Hematopoietic multipotent progenitor cell treated with erythropoietin and hydrocortisone succinate and interleukin-3 and kit ligand, for 8 days (in vitro differentiated cells): ENCODE measurements at regions not wholly inside any gene's neighbourhood (a gene's known extent, or its start where the extent isn't known, plus 50 kb on each side); places are given as distances from the start of the nearest gene placed in this dataset.

Source experiments
- DNase-seq: peaks from one replicate; pipeline ENCODE4 v3.0.0-alpha.2; 2015

DNA sequence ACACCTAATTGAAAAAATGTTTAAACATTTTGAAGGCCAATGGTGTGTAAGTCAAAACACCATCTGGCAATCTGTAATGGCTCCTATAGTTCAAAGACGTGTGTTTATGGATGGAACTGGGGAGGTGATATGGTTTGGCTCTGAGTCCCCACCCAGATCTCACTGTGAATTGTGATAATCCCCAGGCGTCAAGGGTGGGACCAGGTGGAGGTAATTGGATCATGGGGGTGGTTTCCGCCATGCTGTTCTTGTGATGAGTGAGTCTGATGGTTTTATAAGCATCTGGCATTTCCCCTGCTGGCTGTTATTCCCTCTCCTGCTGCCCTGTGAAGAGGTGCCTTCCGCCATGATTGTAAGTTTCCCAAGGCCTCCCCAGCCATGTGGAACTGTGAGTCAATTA lies 52.2 kb downstream of the ADRA2C start:
- no peak for DNase-seq

DNA sequence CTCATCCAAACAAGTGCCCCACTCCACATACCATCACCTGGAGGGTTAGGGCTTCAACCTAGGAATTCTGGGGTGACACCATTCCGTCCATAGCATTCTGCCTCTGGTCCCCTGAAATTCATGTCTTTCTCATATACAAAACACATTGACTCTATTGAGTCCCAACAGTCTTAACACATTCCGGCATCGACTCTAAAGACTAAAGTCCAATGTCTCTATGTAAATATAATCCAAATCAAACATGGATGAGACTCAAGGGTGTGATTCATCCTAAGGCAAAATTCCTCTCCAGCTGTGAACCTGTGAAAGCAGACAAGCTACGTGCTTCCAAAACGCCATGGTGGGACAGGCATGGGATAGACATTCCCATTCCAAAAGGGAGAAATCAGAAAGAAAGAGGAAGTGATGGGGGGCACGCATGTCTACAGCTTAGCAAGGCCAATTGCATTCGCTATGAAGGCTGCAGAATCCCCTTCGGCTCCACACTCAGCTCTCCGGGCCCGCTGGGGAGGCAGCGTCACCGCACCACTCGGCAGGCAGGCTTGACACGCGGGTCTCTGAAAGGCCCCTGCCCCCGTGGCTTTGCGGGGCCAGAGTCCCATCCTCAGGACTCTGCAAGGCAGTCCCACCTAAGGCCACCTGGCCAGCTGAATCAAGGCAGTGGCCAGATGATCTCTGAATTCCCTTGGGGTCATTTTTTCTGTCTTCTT lies 53.2 kb downstream of the ADRA2C start:
- no peak for DNase-seq

DNA sequence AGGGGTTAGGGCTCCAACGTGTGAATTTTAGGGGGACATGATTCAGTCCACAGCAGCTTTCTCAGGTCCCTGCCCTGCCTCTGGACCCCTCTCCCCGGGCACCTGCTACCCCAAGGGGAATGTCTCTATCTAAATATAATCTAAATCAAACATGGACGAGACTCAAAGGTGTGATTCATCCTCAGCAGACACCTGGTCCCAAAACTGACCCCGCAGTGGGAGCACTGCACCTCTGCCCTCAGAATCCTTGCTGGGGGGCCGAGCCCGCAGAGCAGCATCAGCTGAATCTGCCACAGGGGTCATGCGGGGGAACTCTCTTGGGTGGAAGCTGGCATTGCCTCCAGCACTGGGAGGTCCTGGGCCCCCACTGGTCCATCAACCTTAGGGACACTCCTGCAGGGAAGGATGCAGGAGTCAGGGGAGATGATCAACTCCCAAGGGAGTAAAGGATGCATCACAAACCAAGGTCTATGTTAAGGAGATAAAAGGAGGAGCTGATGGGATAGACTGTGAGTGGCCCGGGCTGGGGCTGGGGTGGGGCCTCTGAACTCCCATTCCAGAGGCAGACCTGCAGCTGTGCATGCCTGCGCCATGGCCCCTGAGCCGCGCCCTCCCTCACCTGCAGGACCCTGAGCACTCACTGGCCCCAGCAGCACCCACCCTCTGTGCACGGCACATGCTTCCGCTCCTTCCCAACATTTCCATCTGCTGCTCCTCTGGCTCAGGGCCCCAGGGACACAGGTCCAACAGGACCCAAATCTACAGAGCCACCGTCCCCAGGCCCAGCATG lies 54.0 kb downstream of the ADRA2C start:
- no peak for DNase-seq

DNA sequence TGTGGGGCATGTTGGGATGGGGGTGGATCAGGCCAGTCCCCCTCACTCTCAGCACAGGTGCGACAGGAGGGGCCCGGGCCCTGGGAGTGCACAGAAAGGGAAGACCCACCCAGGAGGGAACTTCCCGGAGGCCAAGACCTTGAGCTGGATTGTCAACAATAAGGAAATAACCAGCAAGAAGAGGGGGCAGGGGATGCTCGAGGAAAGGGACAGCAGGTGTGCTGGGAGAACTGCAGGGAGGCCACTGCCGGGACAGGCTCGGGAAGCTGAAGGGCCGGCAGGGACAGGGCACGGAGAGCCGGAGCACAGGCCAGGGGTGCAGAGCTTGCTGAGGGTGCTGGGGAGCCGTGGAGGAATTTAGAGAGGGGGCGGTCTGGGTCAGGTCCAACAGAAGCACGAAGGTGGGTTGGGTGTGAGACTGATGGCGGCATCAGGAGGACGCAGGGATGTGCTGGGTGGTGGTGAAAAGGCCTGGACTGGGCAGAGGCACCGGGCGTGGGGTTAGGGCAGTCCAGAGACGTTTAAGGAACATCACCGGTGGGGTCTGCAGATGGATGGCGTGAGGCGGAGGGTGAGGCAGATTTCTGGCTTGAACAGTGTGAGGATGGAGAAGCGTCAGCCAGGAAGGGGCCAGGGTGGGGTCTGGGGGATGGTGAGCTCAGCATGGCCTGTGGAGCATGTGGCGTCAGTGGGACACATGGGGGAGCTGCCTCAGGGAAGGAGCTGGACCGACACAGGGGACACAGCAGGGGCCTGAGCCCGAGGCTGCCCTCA lies 54.8 kb downstream of the ADRA2C start:
- no peak for DNase-seq

DNA sequence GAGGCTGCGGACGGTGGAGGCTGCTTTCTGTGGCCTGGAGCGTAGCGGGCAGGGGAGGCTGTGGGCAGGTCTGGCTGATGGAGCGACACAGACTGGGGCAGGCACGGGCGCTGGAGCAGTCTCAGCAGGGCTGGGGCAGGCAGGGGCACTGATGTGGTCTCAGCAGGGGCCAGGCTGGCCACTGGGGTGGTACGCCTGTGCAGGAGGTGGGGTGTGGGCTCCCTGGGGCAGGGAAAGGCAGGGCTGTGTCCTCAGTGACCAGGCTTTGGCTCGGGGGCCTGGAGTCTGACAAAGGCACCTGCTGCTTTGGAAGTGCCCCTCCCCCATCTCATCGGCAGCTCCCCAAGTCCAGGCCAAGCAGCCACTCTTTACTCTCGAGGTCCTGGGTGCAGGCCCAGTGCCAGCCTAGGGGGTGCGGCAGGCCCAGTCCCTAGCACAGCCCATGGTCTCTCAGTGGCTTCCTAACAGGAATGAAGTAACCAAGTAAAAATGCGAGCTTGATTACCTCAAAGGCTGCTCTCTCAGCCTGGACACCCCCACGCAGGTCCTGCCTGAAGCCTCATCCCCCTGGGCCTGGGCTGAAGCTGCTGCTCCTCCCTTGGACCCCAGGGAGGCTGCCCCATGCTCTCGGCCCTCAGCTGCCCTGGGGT lies 55.5 kb downstream of the ADRA2C start:
- no peak for DNase-seq

DNA sequence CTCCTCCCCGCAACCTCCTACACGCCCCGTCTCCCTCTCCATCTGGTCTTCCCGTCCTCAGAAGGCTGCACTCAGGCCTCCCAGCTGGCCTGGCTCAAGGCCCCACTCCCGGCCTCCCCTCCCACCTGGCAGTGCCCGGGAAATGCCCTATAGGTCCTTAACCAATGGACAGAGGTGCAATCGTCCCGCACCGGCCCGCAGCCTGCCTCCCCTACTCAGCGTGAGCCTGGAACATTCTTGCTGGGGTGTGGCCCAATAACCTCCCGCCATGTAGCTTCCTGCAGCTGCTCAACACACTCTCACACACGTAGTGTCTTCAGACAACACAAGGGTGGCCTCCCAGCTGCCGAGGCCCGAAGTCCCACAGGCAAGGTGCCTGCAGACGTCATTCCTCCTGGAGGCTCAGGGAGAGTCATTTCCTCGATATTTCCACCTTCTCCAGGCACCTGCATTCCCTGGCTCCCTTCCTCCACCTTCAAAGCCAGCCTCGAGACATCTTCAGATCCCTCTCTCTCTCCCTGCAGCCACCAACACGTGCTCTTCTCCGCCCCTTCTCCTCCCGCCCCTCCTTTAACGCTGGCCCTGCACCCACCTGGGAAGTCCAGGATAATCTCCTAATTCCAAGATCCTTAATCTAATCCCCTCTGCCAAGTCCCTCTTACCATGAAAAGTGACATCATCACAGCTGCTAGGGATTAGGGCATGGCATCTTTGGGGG lies 56.2 kb downstream of the ADRA2C start:
- no peak for DNase-seq

DNA sequence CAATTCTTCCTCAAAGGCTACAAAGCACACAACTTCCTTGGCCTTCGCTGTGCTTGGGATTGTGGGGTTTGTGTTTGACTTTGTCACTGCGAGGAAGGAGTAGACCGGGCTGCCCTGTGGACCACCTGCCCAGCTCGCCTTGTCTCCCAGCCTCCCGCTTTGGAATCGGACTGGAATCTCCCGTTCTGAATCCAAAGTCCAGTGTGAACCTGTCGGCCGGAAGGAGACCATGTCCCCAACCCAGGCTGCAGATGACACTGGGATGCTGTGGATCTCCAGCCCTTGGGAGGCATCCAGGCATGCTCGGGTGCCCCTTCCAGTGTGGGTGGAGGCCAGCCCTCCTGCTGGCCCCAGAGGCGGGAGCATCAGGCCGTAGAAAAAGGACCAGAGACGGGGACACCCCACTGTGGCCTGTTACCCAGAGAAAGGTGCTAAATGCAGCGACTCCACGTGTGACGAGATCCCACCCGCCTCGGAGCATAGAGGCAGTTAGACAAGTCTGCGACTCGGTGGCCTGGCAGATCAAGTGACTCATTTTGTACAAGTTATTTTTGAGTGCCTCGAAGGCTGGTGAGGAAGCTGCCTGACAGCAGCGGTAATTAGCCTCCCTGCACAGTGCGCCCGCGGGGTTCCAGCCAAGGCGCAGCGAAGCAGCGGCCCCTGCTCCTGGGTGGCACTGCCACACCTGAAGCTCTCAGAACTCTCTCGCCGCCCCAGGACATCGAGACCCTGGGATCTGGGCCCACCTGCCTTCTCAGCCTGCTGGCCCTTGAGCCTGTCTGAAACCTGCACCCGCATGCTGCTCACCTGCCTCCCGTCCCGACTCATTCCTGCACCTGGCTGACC lies 57.5 kb downstream of the ADRA2C start:
- DNase-seq, result no peak

DNA sequence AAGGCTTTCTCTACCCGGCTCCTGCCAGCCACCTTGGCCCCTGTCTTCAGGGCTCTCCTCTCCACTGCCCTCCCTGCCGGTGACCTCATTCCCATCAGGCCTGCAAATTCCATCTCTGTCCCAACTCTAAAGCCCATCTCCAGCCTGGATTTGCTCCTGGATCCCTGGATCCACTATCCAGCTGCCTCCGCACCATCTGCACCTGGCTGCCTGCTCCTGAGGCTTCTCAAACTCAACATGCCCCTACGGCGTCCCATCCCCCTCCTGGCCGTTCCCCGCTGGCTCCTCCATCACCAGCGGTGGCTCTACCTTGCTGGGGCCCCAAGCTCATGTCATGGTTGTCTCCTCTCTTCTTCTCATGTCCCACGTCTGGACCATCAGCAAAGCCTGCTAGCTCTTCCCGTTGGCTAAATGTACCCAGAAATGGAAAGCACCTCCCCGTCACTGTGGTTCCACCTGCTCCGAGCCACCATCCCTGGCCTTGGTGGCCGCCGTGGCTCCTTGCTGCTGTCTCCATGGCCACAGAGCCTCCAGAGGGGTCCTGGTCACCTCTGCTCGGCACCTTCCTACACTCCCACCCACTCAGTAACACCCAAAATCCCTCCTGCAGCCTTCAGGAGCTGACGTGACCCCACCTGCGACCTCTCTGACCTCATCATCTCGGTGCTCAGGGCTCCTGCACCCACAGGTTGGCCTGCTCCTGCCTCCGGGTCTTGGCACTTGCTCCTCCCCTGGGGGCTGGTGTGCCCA lies 58.5 kb downstream of the ADRA2C start:
- no peak for DNase-seq

DNA sequence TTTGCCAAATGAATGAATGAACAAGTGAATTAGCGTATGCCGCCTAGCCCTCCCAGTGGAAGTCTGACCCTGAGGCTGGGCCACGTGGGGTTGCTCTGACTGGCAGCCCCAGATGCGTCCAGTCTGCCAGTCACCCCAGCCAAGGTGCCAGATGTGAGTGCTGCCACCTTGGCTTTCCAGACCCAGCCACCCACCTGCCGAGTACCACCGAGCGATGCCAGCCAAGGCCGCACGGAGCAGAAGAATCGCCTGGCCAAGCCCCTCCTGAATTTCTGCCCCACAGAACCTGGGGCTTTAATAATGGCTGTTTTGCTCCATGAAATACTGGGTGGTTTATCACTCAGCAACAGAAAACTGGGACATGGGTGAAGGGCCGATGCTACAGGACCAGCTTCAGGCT lies 59.3 kb downstream of the ADRA2C start:
- DNase-seq, result no peak

DNA sequence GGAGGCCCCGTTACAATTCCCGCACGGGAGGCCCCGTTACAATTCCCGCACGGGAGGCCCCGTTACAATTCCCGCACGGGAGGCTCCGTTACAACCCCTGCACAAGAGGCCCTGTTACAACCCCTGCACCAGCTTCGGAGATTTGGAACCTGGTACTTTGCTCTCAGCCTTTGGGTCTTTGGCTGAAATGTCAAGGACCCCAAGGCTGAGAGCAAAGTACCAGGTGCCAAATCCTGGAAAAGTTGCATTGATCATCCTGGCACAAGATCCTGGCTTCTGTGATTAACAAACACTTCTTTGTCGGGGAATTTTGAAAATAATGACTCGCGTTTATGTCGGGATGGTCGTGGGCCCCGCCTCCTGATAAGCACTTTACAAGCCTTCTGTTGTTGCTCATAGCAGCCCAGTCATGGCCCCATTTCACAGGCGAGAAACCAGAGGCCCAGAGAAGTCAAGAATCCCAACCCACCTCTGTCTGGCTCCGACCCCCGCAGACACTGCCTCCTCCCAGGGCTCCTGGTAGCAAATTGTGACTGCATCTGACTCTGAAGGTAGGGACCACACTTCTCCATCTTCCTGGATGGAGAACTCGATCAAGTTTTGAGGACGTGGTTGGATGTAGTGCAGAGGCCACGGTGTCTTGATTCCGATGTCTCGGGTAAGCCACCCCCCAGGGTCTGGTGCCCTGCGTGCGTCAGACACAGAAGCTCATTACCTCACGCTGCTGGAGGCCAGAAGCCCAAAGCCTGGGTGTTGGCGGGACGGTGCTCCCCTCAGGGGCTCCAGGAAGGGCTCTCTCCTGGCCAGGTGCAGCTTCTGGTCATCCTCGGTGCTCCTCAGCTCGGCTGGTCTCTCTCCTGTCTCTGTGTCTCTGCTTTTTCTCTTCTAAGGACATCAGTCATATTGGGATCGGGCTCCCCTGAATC lies 60.3 kb downstream of the ADRA2C start:
- no peak for DNase-seq

DNA sequence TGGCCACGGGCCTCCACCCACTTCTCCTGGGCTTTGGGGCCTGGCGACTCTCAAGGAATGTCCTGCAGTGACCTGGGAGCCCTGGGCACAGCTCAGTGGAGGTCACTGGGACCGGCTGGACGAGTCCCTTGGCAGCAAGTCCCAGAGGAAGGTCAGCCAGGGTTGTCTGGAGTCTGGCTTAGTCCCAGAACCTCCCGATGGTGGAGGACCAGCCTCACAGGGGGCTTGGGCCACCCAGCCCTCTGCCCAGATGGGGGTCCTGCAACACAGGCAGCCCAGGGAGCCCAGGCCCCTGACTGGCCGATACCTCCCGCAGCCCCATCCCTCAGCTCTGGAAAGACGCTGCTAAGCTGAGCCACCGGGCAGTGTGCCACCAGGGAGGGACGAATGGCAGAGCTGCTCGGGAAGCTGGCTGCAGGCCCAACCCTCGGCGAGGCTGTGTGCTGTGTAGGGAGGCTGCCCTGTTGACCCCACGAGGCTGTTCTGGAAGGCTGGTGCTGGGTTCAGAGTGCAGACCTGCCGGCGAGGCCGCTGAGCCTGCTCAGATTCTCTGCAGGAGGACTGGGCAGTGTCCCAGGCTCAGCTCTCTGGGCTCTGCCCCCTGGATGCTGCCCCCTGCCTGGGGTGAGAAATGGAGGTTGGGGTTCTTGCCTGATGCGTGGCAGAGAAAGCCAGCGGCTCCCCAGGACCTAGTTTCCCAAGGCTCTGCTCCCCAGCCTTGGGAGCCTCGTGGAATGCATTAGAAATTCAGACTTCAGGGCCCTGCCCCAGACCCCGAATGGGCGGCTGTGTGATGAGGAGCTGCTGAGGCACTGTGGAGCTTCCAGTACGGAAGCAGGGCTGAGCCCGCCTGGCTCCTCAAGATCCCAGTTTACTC lies 61.7 kb downstream of the ADRA2C start:
- no peak for DNase-seq

DNA sequence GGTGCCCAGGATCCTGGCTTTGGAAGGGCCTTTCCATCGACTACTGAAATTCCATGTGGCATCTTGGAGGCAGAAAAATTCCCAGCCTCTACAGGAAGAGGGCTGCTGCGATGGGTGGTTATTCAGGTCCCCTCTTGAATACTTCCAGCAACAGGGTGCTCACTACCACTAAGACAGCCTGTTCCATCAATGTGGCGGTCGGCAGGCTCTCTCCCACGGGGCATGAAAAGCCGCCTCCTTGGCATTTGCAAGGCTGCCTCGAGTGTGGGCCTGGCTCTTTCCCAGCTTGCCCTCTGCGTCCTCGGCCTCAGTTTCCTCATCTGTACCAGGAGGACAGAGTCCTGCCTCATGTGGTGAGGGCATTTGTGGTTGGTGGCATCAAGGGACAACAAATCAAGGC lies 62.4 kb downstream of the ADRA2C start:
- no peak for DNase-seq

DNA sequence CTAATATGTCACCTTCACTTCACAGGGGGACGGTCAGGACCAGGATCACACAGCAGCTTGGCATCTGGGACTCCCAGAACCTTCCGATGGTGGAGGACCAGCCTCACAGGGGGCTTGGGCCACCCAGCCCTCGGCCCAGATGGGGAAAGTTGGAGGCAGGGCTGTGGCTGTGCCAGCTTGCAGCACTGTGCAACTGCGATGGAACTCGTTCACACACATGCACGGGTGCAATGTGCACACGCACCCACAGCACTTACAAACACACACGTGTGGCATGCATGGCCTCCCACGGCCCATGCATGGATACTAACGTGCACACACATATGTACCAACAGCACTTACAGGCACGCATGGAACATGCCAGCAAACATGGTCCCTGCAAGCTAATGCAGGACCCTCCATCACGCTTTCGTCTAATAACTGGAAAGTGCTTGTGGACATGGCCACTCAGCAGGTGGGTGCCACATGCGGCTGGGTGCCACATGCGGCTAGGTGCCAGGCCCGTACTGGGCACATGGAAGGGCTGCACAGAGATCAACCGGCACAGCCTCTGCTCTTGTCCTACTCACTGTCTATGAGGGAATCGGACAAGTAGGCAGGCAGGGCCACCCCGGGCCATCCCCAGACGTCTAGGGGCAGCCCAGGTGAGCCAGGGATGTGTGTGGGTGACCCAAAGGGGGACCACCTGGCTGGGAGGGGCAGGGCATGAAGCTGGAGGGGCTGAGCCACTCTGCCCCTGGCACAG lies 63.2 kb downstream of the ADRA2C start:
- no peak for DNase-seq

DNA sequence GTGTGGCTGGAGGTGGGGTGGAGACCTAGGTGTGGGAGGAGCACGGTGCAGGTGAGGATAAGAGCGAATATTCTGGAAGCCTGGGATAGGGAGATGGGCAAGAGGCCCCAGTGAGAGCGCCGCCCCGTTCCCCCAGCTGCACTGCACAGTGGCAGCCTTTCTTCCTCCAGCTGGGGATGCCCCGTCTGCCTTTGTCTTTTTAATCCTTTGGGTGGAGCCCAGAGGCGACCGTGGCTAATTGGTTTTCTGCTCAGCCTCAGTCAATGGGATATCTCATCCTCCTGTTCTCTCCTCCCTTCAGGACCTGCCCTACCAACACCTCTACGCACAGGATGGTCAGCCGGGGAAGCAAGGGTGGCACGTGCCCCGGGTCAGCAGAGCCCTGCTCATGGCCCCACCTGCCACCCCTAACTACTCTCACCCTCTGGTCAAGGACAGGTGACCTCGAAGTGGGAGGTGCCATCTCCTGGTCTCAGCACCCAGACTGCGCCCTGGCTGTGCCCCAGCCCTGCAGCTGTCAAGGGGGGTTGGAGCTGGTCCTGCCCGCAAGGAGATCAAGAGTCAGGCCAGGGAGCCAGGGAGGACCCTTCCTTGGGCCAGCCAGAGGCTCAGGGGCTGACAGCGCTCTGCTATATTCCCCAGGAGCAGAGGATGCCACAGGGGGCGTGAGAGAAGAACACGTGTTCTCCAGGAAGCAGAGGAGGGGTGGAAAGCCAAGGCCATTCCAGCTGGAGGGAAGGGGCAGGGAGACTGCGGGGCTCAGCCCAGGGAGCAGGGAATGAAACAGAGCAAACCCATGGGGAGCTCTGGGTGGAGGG lies 64.0 kb downstream of the ADRA2C start:
- DNase-seq, result no peak

DNA sequence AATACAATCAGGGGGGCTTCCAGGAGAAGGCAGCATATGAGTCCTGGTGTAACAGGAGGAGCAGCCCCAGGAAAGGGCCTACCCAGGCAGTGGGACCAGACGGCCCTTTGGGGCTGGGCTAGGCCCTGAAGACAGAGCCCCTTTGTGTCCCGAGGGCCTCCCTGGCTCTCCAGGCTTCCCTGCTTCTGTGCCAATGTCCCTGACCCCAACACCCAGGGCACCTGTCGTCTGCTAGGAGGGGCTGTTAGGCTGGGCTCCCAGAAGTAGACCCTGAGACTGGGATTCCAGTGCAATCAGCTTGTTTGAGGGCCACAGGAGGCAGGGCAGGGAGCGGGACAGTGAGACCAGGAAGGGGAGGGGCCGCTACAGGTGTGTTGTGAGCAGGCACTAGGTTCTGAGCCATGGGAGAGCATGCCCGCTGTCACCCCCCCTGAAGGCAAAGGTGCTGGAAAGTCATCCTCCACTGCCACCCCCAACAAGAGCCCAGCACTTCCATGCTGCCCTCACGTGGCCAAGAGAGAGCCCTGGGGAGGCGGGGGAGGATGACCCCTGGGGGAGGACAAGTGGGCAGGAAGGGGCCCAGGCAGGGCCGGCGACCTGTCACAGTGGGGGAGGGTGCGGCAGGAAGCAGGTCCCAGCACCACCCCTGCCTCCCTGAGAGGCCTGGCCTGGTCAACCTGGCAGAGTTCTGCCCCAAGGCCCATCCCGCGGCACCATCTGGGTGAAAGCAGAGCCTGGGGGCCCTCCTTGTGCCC lies 64.8 kb downstream of the ADRA2C start:
- DNase-seq, result no peak

DNA sequence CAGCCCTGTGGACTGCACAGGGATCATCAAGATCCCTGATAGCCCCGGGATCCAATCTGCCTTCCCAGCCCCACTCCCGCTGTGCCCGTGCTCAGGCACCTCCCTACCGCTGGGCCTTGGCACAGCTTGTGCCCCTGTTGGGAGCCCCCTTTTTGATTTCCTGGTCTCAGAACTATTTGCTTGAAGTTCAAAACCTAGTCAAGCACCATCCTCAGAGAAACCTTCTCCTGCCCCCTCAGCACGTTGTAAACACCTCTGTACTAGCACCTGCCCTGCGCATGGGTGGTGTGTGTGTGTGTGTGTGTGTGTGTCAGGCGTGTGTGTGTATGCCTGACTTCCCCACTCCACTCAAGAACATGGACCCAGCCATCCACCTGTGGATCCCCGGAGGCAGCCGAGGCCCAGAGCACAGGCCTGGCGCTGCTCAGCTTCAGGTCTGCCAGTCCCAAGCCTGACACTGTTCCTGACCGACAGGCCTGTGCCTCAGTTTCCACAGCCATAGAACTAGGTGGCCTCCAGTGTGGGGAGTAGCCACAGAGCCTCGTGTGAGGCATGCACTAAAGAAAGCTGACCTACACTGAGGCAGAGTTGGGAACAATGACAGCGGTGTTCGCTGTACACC lies 65.5 kb downstream of the ADRA2C start:
- no peak for DNase-seq
